ENCODE measurements at regions not wholly inside any gene's neighbourhood (a gene's known extent, or its start where the extent isn't known, plus 50 kb on each side); places are given as distances from the start of the nearest gene placed in this dataset.

- Histone ChIP-seq H3K9me3 (ENCODE audit: control insufficient read depth, insufficient read depth, low read length) (peaks cover 20% of the 10 kb centered on the region), H3K4me1 (ENCODE audit: control insufficient read depth, insufficient read depth, low read length) (no peaks in the 10 kb centered on the region), H2BK120ac (ENCODE audit: low read depth, low read length) (no peak overlapping the region), H3K27me3 (ENCODE audit: control insufficient read depth, insufficient read depth, low read length) (no peaks in the 10 kb centered on the region), H3K4me2 (ENCODE audit: low read depth, low read length) (no peak overlapping the region), H4K91ac (ENCODE audit: insufficient read depth, low read depth, low read length) (no peak overlapping the region), H3K23ac (ENCODE audit: low read depth, low read length) (no peak overlapping the region), H3K9me1 (ENCODE audit: insufficient read depth, low read length) (no peaks in the 10 kb centered on the region), H3K56ac (ENCODE audit: extremely low read depth, insufficient read depth, low read length) (no peak overlapping the region), H3K9ac (ENCODE audit: low read depth, low read length) (no peak overlapping the region), H4K20me1 (ENCODE audit: insufficient read depth, low read length) (no peaks in the 10 kb centered on the region), H3K4ac (ENCODE audit: low read depth, low read length) (no peak overlapping the region), H3K27ac (ENCODE audit: insufficient read depth, low read length) (no peak overlapping the region), H3K36me3 (ENCODE audit: control insufficient read depth, insufficient read depth, low read length) (no peaks in the 10 kb centered on the region), H2AK9ac (replicated peaks; ENCODE audit: low read depth, low read length, poor library complexity) (no peak overlapping the region), H4K5ac (ENCODE audit: low read depth, low read length) (no peak overlapping the region), H3K4me3 (ENCODE audit: insufficient read depth, low read depth, low read length) (no peak overlapping the region), H4K8ac (ENCODE audit: low read depth in 2 of 2, low read length in 2 of 2) (no peak overlapping the region), H2BK20ac (ENCODE audit: low read depth, low read length) (no peak overlapping the region), H2BK15ac (ENCODE audit: low read depth, low read length) (no peak overlapping the region), H2AFZ (replicated peaks; ENCODE audit: low read length, poor library complexity) (no peak overlapping the region), H2BK5ac (ENCODE audit: low read depth, low read length, poor library complexity, severe bottlenecking) (no peak overlapping the region), H3K14ac (replicated peaks; ENCODE audit: low read depth, low read length) (no peak overlapping the region), H2AK5ac (ENCODE audit: low read depth, low read length) (no peak overlapping the region), H3K18ac (ENCODE audit: low read depth, low read length) (no peak overlapping the region), H3K79me1 (ENCODE audit: low read depth in 1 of 2, low read length in 2 of 2) (no peaks in the 10 kb centered on the region)
- TF ChIP-seq RAD21 (IDR thresholded peaks at IDR 0.05; ENCODE audit: low read length), result no peak
- TF ChIP-seq CEBPB (IDR thresholded peaks at IDR 0.05; ENCODE audit: low read depth, low read length), result no peak
- no peak for TF ChIP-seq POLR2A (IDR thresholded peaks at IDR 0.05; ENCODE audit: low read depth, low read length)
- TF ChIP-seq CTCF (conservative IDR thresholded peaks at IDR 0.05; ENCODE audit: low read depth, low read length), result no peak
- no peak for TF ChIP-seq ELK1 (IDR thresholded peaks at IDR 0.05; ENCODE audit: borderline replicate concordance, low read depth, low read length)
- TF ChIP-seq NFE2L2 (IDR thresholded peaks at IDR 0.05; ENCODE audit: low read depth, low read length), result no peak
- TF ChIP-seq USF2 (IDR thresholded peaks at IDR 0.05; ENCODE audit: low read depth, low read length), result no peak
- TF ChIP-seq MAZ (IDR thresholded peaks at IDR 0.05; ENCODE audit: borderline replicate concordance, low read depth, low read length), result no peak
- TF ChIP-seq RCOR1 (IDR thresholded peaks at IDR 0.05; ENCODE audit: insufficient replicate concordance, low read length), result no peak
- TF ChIP-seq SMC3 (IDR thresholded peaks at IDR 0.05; ENCODE audit: low read depth, low read length), result no peak
- TF ChIP-seq CHD1 (IDR thresholded peaks at IDR 0.05; ENCODE audit: low read depth, low read length), result no peak
- TF ChIP-seq FOS (IDR thresholded peaks at IDR 0.05; ENCODE audit: low read depth, low read length), result no peak
- no peak for TF ChIP-seq MXI1 (IDR thresholded peaks at IDR 0.05; ENCODE audit: borderline replicate concordance, low read depth, low read length)
- no peak for TF ChIP-seq RFX5 (IDR thresholded peaks at IDR 0.05; ENCODE audit: low read depth, low read length)
- TF ChIP-seq MAFK (IDR thresholded peaks at IDR 0.05; ENCODE audit: low read depth, low read length), result no peak
- no peak for TF ChIP-seq BHLHE40 (IDR thresholded peaks at IDR 0.05; ENCODE audit: low read depth, low read length)
- no TSS peak for BruUV-seq (replicated peaks)
- intact Hi-C loops (cut with micrococcal nuclease) (no loop called here), in situ Hi-C loops (cut with MboI; ENCODE audit: low sequenced_read_pairs) (no loop called here), dilution Hi-C loops (cut with HindIII; ENCODE audit: low sequenced_read_pairs, unreplicated experiment) (no loop called here)
- DNase-seq (no peak), ATAC-seq (ENCODE audit: low read depth) (no peak)
- CTCF ChIA-PET, result no interaction called here
- 43% methylated on average over 1 of the region's 4 CpGs; no CpG with 5 or more reads in 1 of the 2 experiments for WGBS, 2 experiments (ENCODE audit: extremely low coverage in 2 of 2, insufficient read length in 1 of 2)
- POLR2A ChIA-PET (ENCODE audit: unreplicated experiment), result no interaction called here
Observed at GRCh38 chr15:97836003-97836402, 124.5 kb upstream of the ARRDC4 start.

All from IMR-90 (cell line).